BE2C (cell line): ENCODE measurements at regions not wholly inside any gene's neighbourhood (a gene's known extent, or its start where the extent isn't known, plus 50 kb on each side); places are given as distances from the start of the nearest gene placed in this dataset.

ENCODE experiments used
- DNase-seq: peaks from one replicate; pipeline ENCODE4 v3.0.0-alpha.2; 2020
- H3K27me3 ChIP-seq: fragments of 250-450 bp; sonication (Bioruptor Pico); 2 replicates; pipeline ENCODE4 v1.5.1; 2020; ENCODE audit warnings: mild to moderate bottlenecking
- H3K36me3 ChIP-seq: fragments of 250-450 bp; sonication (Bioruptor Pico); 2 replicates; pipeline ENCODE4 v1.5.1; 2020; ENCODE audit warnings: mild to moderate bottlenecking
- H3K4me1 ChIP-seq: fragments of 250-450 bp; sonication (Bioruptor Pico); 2 replicates; pipeline ENCODE4 v1.5.1; 2020
- H3K4me3 ChIP-seq: 2 replicates; pipeline ENCODE4 v1.5.1; 2011; ENCODE audit warnings: low read depth, low read length
- H3K9me3 ChIP-seq: fragments of 250-450 bp; sonication (Bioruptor Pico); 2 replicates; pipeline ENCODE4 v1.5.1; 2020
- CTCF ChIP-seq: IDR thresholded peaks from 2 replicates; pipeline ENCODE4 v1.5.1; 2012; ENCODE audit warnings: mild to moderate bottlenecking, low read depth, low read length

- Histone ChIP-seq H3K9me3 (no peaks in the 10 kb centered on the region), H3K27me3 (no peaks in the 10 kb centered on the region), H3K36me3 (no peaks in the 10 kb centered on the region), H3K4me3 (no peak overlapping the region), H3K4me1 (no peaks in the 10 kb centered on the region)
- TF ChIP-seq CTCF, result peak; percentile 26
- DNase-seq, result peak; percentile 39
These were observed 128.1 kb upstream of the FAM20C start for GRCh38 chr7:64098-64915.

GRCh38 chr7:64916-65341 lies 127.4 kb upstream of the FAM20C start:
- Histone ChIP-seq H3K9me3 (no peaks in the 10 kb centered on the region), H3K27me3 (no peaks in the 10 kb centered on the region), H3K36me3 (no peaks in the 10 kb centered on the region), H3K4me1 (no peaks in the 10 kb centered on the region), H3K4me3 (no peak overlapping the region)
- DNase-seq, result no peak
- no peak for TF ChIP-seq CTCF

- no peaks in the 10 kb centered on the region for H3K4me1 ChIP-seq
- H3K9me3 ChIP-seq, result no peaks in the 10 kb centered on the region
- no peak for DNase-seq
- no peak for TF ChIP-seq CTCF
- no peaks in the 10 kb centered on the region for H3K36me3 ChIP-seq
- no peaks in the 10 kb centered on the region for H3K27me3 ChIP-seq
- H3K4me3 ChIP-seq, result no peak overlapping the region
These were observed 126.8 kb upstream of the FAM20C start for GRCh38 chr7:65554-65953.

- Histone ChIP-seq H3K36me3 (no peaks in the 10 kb centered on the region), H3K27me3 (no peaks in the 10 kb centered on the region), H3K9me3 (no peaks in the 10 kb centered on the region), H3K4me1 (no peaks in the 10 kb centered on the region), H3K4me3 (no peak overlapping the region)
- DNase-seq, result no peak
- no peak for TF ChIP-seq CTCF
These were observed 126.1 kb upstream of the FAM20C start for GRCh38 chr7:66296-66695.

DNA sequence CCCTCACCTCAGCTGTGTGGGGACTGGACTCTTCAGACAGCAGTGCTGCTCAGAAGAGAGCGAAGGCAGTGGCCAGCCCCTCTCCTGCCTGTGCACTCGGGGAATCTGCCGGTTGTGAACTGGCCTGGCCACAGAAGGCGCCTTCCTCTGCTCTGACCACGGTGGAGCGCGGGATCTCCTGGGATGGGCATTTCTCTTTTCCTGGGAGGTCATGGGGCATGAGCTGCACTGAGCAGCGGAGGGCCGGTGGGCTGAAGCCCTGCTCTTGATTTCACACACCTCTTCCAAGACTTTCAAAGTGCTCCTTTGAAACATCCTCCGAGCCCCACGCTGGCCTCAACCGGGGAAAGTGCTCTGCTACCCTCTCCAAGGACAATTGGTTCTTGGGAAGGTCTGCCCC lies 125.6 kb upstream of the FAM20C start:
- no peak for TF ChIP-seq CTCF
- Histone ChIP-seq H3K27me3 (no peaks in the 10 kb centered on the region), H3K36me3 (no peaks in the 10 kb centered on the region), H3K4me1 (no peaks in the 10 kb centered on the region), H3K9me3 (no peaks in the 10 kb centered on the region), H3K4me3 (no peak overlapping the region)
- DNase-seq, result no peak

DNA sequence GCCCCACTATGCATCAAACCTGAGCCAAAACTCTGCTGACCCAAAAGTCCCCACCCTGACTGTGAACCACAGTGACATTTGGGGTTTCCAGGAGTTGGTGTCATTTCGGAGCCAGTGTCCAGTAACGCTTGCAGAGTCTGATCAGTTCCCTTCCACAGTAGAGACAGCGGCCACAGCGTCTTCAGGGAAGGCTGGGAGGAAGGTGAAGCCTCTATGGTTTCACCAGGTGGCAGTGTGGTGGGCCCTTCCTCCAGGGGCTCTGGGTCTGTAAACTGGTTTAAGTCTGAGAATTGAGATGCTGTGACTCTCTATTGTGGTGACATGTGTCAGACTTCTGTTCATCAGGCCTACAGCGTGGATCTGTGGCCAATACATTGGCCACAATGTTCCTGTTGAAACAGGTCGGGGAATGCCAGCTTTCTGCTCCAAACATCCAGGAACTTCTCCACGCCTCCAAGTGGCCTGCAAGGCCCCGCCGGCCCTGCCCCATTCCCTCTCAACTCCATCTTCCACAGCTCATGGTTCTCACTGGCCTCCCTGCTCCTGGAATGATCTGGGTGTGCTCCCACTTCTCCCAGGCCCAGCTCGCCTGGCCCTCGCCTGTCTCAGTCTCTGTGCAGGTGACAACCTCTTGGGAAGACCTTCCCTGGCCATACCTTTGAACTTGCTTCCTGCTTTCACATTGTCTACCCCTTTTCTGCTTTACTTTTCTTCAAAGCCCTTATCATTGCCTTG lies 124.5 kb upstream of the FAM20C start:
- Histone ChIP-seq H3K4me3 (no peak overlapping the region), H3K9me3 (no peaks in the 10 kb centered on the region), H3K4me1 (no peaks in the 10 kb centered on the region), H3K27me3 (no peaks in the 10 kb centered on the region), H3K36me3 (no peaks in the 10 kb centered on the region)
- TF ChIP-seq CTCF, result no peak
- DNase-seq, result no peak
